HuH-7.5 (cell line): ENCODE measurements at regions not wholly inside any gene's neighbourhood (a gene's known extent, or its start where the extent isn't known, plus 50 kb on each side); places are given as distances from the start of the nearest gene placed in this dataset.

ENCODE experiments used
- DNase-seq: peaks from one replicate; pipeline ENCODE4 v3.0.0; 2011; ENCODE audit warnings: low spot score

GRCh38 chr12:127268706-127269425 lies 998.1 kb upstream of the TMEM132C start:
- no peak for DNase-seq

GRCh38 chr12:127270193-127270592 lies 996.8 kb upstream of the TMEM132C start:
- DNase-seq: no peak

GRCh38 chr12:127271776-127272175 lies 995.2 kb upstream of the TMEM132C start:
- no peak for DNase-seq

- DNase-seq: no peak
Observed at GRCh38 chr12:127272864-127273263, 994.1 kb upstream of the TMEM132C start.

GRCh38 chr12:127273626-127274025 lies 993.3 kb upstream of the TMEM132C start:
- no peak for DNase-seq

GRCh38 chr12:127275416-127275815 lies 991.6 kb upstream of the TMEM132C start:
- no peak for DNase-seq

- no peak for DNase-seq
Observed at GRCh38 chr12:127277882-127278281, 989.1 kb upstream of the TMEM132C start.

- no peak for DNase-seq
Observed at GRCh38 chr12:127278351-127278750, 988.6 kb upstream of the TMEM132C start.

- peak; percentile 16 for DNase-seq
Observed at GRCh38 chr12:127280393-127281275, 986.3 kb upstream of the TMEM132C start.

GRCh38 chr12:127282786-127283565 lies 984.0 kb upstream of the TMEM132C start:
- DNase-seq: no peak

- DNase-seq: no peak
Observed at GRCh38 chr12:127284021-127284420, 982.9 kb upstream of the TMEM132C start.

GRCh38 chr12:127284870-127285431 lies 982.0 kb upstream of the TMEM132C start:
- no peak for DNase-seq

- no peak for DNase-seq
Observed at GRCh38 chr12:127286281-127286680, 980.7 kb upstream of the TMEM132C start.

- DNase-seq: no peak
Observed at GRCh38 chr12:127287256-127287655, 979.7 kb upstream of the TMEM132C start.

- DNase-seq: no peak
Observed at GRCh38 chr12:127290251-127290650, 976.7 kb upstream of the TMEM132C start.

- DNase-seq: no peak
Observed at GRCh38 chr12:127292736-127293135, 974.2 kb upstream of the TMEM132C start.

GRCh38 chr12:127293507-127294310 lies 973.3 kb upstream of the TMEM132C start:
- DNase-seq: no peak

GRCh38 chr12:127294651-127295210 lies 972.2 kb upstream of the TMEM132C start:
- no peak for DNase-seq

GRCh38 chr12:127295630-127296029 lies 971.3 kb upstream of the TMEM132C start:
- no peak for DNase-seq

- DNase-seq: no peak
Observed at GRCh38 chr12:127296591-127296990, 970.4 kb upstream of the TMEM132C start.

- DNase-seq: no peak
Observed at GRCh38 chr12:127297327-127297726, 969.6 kb upstream of the TMEM132C start.
